ENCODE measurements at regions not wholly inside any gene's neighbourhood (a gene's known extent, or its start where the extent isn't known, plus 50 kb on each side); places are given as distances from the start of the nearest gene placed in this dataset.

DNA sequence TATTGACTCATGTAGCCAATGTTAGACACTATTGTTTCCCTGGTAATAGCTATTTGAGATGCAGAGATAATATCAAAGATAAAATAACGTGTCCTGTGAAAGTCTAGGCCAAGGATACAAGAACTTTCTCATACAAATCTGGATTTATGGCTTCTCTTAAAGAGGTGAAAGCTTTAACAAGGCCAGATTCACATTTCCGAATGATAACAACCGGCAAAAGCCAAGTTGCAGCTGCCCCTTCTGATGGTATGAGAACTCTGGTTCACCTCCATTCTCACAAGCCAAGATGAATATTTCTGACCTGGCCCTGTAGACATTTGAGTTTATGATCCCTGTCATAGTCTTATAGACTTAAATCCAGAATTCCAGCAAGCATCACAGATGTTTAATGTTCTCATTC lies 230.4 kb upstream of the ZC3H12C start:
- TF ChIP-seq SUZ12 (IDR thresholded peaks at IDR 0.05; ENCODE audit: extremely low read depth, insufficient read depth, insufficient read length) (no peak), ZNF274 (IDR thresholded peaks at IDR 0.05; ENCODE audit: low read depth, low read length) (no peak)

All from NT2/D1 (cell line).